NK-92 treated with Interleukin-12 subunit alpha and Interleukin-12 subunit beta, amount 100 ng/mL, for 24 hours (cell line): ENCODE measurements at regions not wholly inside any gene's neighbourhood (a gene's known extent, or its start where the extent isn't known, plus 50 kb on each side); places are given as distances from the start of the nearest gene placed in this dataset.

Experiments
- DNase-seq: peaks from one replicate; lab custom pipeline; 2025; lab: John Stamatoyannopoulos, UW

DNA sequence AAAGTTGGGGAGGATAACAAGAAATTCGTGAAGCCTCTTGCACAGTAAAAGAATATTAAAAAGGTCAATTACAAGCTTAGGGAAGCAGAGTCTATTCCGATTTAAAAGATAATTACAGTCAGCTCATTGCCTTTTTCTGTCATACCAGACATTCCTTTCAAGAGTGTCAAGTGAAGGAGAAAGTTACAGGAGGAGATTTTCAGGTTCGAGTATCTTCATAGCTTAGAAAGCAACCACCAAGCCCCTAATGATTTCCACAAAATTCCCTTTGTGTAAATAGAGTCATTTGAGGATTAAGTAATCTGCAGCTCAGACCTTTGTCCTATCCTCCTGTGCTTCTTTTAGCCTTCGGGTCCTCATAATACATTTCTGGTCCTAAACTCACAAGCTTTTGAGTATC, 414.9 kb downstream of the CDH2 start:
- no peak for DNase-seq

DNA sequence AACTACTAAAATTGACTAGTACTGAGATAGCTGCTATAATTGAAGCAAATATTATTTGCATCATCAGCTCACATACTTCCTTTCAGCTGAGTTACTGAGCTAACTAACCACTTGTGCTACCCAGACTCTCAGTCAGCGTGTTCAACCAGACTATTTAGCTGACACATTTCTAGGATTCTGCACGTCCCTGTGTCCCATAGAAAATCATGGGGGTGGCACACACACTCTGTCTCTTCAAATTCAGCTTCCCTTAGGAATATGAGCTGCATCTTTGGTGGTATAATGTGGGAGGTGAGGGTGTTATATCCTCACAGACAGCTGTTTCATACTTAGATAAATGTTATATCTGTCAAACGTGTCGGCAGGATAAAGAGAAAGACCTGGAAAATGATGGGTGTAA, 424.0 kb downstream of the CDH2 start:
- DNase-seq, result no peak

DNA sequence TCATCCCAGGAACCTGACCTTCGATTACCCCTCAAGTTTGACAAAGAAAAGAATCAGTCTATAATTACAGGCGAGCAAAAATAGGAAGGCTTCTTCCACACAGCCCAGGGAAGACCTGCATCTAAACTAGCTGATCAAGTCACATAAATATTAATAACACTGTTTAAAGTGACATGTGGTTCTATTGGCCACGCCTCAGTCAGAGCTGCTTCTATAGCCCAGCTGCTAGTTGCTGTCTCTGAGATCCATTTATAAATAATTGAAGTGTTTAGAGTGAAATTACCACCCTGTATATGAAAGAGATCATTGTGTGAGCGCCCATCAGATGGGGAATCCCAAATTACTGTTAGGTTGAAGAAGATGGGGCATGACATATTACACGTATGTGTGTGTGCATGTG, 426.0 kb downstream of the CDH2 start:
- no peak for DNase-seq

DNA sequence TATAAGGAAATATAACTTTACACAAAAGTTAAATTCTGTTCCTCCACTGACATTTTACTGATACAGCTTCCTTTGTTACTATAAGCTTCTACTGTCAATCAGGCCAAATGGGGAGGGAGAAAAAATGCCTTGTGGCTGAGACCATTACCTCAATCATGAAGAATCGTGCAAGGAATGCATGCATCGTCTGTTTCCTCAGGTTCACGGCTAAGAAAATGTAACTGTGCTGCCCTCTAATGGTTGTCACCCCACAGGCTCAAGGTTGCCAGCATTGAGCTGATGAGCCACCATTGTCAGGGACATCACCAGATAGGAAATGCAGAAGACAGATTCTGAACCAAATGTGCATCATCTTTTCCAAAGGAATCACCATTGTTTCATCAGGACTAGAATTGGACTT, 426.9 kb downstream of the CDH2 start:
- DNase-seq, result no peak

DNA sequence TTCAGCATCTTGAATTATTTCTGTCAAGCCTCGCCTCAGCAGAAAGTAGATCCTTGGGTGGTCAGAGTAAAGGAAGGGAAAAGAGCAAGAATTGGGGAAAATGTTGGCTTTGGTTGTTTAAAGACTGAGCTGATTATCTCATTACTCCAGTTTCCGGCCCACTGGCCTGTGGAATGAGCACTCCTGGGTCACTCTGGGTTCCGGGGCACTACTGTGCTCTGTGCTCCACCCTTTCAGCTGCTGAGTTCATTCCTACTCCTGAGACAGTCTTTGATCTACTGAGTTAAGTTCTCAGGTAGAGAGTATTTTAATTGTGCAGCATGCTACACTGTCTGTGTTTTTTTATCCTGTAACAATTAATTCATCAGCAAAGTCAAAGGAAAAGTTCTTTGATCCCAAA, 427.7 kb downstream of the CDH2 start:
- DNase-seq, result no peak

DNA sequence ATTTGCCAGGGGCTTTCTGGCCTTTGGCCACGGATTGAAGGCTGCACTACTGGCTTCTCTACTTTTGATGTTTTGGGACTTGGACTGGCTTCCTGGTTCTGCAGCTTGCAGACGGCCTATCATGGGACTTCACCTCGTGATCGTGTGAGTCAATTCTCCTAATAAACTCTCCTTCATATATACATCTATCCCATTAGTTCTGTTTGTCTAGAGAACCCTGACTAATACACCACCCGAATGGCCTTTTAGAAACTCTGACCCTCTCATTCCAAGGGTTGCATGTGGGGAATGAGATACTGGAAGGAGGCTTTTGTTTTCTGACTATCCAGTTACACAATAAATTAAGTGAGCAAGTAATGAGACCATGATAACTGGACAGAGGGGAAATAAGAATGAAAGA, 430.7 kb downstream of the CDH2 start:
- DNase-seq, result no peak

DNA sequence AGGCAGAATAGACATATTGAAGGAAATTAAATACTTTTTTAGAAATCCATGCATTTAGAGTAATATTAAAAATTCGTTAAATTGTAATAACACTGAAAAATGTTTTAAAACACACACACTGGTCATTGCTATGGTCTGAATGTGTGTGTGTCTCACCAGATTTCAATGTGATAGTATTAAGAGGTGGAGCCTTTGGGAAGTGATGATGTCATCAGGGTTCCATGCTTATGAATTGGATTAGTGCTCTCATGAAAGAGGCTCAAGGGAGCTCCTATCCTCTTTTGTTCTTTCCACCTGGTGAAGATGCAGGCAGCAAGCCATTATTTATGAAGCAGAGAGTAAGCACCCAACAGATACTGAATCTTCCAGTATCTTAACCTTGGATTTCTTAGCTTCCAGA, 441.8 kb downstream of the CDH2 start:
- DNase-seq, result no peak

DNA sequence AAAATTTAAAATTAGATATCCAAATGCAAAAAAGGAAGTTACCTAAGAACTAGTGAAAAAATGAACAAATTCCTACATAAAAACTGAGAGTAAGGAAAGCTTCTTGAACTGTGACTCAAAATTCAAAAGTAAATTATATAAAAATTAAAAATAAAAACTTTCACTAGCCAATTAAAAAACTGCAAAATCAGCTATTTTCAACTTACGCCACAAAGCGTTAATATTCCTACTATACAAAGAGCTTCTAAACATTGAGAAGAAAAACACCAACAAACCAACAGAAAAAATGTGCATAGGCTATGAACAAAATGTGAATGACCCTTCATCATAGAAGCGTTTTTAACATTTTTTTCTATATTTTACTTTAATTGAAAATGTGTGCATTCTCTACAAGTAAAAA, 445.7 kb downstream of the CDH2 start:
- no peak for DNase-seq

DNA sequence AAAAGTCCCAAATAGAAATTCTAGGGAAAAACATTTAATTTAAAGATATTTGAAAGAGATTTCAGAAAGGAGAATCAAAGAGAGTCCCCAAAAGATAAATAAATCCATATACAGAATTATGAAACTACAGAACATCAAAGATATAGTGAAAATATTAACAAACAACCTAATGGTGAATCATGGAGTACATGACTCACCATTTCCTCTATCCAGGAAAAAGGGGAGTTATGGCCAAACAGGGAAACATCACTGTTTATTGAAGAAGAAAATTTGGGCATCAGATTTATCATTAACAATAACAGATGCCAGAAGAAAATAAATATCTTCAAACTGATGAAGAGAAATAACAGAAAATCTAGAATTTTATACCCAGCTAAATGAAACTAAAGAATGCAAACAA, 448.3 kb downstream of the CDH2 start:
- DNase-seq, result no peak

DNA sequence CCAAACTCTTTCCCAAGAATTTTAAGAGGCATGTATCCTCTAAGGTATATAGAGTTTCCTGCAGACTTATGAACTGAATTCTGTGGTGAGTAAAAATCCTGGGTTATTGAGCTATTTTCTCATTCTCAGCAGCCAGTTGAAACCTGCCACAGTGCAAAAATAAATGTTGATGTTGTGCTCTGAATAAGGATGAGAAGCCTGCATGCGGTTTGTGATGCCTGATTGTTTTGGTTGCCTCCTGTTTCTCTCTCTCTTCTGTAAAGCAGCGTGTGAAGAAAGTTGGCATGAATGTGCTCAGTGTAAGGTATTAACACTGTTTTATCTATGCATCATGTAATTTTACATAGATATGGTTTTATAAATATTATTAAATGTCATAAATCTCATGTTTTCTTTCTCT, 452.6 kb downstream of the CDH2 start:
- DNase-seq, result no peak

DNA sequence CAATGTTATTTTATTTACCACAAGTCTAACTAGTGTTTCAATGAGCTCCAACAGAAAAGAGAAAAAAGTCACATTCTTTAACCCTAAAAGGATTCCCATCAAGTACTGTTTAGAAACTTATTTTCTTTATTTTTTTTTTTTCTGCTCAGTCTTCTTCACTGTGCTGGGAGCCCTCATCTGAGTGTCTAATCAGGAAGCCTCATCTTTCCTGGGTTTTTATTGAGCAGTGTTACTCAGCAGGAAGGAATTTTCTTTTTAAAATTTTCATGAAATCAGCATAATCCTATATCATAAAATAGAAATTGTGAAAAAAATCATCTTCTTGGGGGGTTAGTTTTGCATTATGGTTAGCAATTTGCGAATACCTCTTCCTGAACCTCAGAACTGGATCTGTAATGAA, 453.8 kb downstream of the CDH2 start:
- DNase-seq, result no peak

DNA sequence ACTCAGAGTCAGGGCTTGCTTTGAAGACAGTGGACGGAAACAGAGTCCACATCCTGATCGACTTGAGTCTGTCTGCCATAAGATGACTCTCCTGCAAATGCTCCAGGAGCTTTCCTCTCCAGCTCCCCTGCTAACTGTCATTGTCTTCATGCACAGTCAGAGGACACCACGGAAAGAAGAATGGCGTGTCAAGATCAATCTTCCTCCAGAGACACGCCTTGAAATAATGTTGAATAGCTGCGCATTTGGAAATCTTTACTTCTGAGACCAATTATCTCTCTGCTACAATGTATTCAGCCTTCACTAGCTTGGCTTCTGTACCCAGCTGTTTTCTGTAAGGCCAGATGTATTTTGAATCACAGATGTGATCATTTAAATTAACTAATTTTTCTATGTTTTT, 457.2 kb downstream of the CDH2 start:
- DNase-seq, result no peak

DNA sequence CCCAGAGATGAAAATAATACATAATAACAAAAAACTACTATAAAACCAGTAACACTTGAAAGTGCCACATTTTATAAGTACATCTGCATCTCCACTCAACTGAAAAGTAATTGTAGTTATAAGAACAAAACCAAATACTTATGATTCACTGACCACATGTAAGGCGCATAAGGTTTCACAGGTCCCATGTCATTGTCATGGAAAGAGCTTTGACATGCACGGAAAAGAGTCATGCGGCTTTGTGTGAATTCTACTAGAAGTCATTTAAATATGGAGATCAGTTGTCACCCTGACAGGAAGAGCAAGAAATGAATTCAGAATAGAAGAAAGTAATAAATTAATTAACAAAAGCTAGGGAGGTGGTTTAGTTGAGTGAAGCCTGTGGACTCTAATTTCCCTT, 459.1 kb downstream of the CDH2 start:
- no peak for DNase-seq

DNA sequence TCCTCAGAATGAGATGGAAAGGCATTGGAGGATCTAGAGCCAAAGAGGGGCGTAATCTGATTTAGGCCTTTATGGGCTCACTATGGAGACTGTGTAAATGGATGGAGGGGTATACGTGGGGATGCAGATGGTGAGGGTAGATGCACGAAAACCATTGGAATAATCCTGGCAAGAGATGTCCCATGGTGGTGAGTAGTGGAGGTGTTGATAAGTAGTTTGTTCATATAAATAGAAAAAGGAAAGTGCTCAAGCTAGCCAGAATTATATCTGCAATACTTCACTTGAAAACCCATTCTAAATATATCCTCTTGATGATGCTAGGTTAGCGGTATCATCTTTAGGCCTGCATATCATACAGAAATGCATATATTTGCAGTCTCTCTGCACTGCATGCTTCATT, 459.7 kb downstream of the CDH2 start:
- DNase-seq, result no peak

DNA sequence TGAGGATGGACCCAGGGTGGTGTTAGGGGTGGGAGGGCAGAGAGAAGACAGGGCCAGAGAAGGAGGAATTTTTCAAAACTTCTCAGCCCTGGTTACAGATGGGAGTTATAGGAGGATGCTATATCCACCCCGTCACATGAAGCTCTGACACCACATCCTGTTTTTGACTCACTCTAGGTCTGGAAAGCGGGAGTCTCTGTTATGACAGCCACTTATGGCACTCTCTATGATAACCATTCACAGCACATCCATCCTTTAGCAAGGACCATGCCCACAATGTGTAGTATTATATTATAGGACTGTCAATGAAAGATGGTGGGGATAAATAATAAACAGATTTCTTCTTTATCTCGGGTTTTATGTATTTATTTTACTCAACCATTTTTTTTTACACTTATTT, 461.2 kb downstream of the CDH2 start:
- DNase-seq, result no peak

DNA sequence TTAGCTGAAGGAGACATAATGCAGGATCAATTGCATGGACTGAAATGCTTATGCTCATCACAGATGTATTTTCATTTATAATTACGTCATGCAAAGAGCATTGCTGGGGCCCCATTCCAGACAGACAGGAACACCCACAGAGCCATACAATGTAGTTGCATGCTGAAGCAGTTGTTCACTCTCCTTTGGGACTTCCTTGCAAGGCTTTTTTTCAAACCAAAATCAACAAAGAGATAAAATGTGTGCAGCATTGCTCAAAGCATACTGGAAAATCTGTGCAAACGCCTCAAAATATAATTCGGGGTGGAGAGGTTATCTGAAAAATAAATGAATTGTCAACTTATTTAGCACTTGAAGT, 463.2 kb downstream of the CDH2 start:
- DNase-seq, result no peak

DNA sequence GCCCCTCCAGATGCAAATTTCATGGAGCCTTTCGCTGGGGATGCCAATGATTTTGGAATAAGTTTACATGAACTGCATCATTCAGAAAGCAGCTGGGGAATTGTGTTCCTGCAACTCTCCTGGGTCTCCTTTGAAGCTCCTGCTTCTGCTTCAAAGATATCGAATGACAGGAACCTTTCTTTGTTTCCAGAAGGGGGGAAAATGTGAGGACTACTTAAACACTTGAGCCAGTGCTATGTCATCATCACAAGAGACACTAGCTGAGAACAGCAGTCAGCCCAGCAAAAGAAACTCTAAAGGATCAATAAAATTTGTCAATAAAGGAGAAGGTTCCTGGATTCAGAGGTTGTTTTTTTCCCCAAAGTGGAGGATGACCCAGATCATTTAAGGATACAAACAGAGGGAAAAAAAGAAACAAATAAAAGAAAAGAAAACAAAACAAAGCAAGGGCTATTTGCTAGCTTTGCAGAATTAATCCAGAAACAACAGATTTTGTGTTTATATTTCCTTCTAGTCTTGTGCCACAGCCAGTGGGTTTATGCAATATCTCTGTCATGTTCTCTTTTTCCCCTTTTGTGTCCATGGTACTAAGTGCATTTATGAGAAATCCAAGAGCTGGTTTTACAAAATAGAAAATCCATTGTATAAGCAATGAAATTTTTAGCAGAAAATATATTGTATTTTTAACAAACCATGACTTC, 463.7 kb downstream of the CDH2 start:
- no peak for DNase-seq

DNA sequence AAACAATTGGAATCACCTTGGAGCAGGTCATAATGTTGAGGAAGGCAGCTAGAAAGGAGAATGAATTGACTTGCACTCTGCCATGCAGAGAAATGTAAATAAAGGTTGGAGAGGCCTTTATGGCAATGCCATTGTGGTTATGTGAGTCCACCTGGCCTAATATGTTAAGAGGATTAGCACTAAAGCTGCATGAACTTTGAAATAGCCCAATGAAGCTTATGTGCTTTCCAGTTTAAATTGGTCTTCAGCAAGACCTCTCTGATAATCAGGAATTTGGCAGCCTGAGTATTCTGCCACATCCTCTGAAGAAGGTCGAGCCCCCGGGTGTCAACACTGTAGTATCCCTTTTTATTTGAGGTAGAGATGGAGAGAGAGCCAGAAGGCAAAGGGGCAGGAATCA, 464.9 kb downstream of the CDH2 start:
- DNase-seq, result no peak

DNA sequence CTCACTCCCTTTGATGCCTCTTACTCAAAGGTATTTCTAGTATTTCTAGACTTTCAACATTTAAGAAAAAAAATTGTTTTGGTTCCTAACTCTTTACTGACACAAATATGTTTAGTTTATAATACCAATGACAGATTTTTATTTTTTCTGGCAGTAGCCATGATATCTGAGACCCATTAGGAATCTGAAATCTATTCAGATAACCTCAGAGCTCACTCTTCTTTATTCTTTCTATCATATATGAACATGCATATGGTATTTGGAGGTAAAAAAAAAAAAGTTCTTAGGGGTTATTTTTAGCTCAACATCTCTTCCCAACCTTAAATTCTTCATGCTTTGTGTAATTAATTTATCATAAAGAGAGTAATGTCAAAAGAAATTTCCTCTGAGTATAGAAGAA, 465.5 kb downstream of the CDH2 start:
- DNase-seq, result no peak

DNA sequence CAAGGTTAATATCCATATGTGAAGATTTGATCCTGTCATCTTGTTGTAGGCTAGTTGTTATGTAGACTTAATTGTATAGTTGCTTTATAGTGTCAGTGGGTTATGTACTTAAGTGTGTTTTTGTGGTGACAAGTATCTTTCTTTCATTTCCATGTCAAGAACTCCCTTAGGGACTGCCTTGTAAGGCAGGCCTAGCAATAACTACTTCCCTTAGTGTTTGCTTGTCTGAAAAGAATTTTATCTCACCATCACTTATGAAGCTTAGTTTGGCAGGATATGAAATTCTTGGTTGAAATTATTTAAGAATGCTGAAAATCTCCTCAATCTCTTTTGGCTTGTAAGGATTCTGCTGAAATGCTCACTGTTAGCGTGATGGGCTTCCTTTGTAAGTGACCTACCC, 467.6 kb downstream of the CDH2 start:
- DNase-seq, result no peak

DNA sequence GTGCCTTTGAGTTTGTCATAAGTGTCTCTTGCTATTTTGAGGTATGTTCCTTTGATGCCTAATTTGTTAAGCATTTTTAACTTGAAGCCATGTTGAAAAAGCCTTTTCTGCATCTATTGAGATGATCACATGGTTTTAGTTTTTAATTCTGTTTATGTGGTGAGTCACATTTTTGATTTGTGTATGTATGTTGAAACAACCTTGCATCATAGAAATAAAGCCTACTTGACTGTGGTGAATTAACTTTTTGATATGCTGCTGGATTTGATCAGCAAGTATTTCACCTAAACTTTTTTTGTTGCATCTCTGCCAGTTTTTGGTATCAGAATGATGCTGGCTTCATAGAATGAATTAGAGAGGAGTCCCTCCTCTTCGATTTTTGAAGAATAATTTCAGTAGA, 469.7 kb downstream of the CDH2 start:
- DNase-seq, result no peak

DNA sequence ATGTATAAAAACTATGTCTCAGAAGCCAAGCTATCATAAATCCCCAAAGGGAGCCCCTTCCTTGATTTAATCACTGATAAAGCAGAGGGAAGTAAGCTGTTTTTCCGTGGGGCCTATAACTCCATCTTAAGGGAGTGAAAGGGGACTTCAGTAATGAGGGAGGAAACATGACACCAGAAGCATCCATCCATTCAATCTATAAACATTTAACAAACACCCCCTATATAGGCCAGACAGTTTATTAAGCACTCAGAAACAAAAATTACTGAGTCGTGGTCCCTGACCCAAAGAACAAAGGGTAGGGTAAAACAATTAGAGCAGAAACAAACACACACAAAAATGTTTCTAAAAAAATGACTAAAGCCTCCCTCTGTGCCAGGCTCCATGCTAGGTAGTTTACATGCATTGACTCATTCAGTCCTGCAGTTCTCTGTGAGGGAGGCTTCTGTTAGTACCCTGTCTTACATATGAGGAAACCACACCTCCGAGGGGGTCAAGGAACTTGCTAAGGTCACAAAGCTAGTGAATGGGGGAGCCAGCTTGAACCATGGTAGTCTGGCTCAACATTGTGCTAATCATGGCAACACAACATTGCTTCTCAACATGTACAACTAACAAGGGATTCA, 472.1 kb downstream of the CDH2 start:
- DNase-seq, result no peak

DNA sequence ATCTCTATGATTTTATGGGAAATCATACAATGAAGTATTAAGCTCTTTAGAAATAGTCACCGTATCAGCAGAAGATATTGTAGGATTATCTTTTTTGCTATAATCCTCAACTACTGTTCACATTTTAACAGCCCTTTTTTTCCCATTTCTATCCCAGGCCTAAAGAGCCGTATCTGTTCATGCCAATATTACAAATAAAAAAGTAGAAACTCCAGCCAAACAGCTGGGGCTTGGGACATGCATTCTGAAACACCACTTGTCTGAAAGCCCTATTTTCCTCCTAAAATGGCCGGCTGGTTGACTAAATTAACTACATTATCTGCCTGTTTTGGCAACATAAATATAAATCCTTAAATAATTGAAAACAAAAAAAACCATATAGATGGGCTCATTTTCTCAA, 477.8 kb downstream of the CDH2 start:
- DNase-seq, result no peak

DNA sequence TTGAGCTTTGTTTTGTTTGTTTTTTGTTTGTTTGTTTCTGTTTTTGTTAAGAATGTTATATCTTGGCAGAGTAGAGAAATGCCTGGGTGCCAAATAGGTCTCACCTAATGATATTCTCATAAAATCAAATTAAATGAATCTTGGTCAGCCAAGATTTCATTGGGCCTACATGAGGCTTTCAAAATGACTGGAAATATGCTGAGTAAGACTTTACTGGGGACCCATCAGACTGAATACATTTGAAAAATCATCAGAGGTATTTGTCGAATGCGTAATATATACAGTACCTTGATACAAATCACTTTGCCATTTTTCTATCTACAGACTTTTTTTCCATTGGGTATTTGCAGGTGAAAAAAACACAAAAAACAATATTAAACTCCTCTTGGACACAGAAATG, 480.8 kb downstream of the CDH2 start:
- no peak for DNase-seq
